HS-5 (cell line): ENCODE measurements at regions not wholly inside any gene's neighbourhood (a gene's known extent, or its start where the extent isn't known, plus 50 kb on each side); places are given as distances from the start of the nearest gene placed in this dataset.
A peak's percentile ranks its signal among the peaks of the same experiment; 100 is the strongest.
"Not testable (repeated sequence)": the region's sequence is repeated elsewhere in the genome, so short reads cannot be mapped to it uniquely, and the experiment has no call there.

Experiments used
- DNase-seq: peaks from one replicate; pipeline ENCODE4 v3.0.0-alpha.2; 2012; ENCODE audit warnings: low read depth

DNA sequence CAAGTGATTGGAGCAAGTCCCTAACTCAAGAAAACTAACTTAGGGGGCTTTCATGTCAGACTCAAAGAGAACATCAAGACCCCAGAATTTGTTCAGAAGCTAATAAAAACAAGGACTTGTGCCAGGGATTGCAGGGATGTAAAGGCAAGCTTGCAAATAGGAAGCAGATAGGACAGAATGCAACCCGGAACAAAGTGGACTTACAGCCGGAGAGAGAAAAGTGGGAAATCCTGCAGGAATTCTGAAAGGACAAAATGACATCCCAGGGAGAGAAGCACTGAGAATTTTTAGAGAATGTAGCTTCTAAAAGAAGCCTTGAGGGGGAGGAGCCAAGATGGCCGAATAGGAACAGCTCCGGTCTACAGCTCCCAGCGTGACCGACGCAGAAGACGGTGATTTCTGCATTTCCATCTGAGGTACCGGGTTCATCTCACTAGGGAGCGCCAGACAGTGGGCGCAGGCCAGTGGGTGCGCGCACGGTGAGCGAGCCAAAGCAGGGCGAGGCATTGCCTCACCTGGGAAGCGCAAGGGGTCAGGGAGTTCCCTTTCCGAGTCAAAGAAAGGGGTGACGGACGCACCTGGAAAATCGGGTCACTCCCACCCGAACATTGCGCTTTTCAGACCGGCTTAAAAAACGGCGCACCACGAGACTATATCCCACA, 195.6 kb upstream of the G2E3 start:
- DNase-seq: not testable (repeated sequence)

DNA sequence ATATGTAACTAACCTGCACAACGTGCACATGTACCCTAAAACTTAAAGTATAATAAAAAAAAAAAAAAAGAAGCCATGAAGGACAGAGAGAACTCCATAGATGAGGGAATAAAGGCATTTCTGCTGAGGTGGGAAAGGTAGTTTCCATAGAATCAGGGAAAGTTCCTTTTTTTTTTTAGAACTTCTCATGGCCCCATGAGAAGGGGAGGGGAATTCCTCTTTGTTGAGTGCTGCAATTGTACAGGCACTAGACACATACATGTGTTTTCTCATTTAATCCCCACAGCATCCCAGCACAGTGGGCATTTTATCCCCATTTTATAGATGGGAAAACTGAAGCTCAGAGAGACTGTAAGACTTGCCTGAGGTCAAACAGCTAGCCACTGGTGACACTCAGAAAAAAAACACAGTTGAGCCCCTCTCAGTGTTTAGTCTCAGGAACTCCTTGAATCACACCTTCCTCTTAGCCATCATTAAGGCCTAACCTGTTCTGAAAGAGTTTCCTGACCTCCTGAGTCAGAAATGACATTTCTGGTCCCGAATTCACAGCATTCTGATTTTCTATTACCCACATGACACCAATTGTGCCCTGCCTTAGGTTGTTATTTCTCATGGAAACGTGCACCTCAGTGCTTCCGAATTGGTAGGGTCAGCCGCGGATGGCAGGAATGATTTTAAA, 189.3 kb upstream of the G2E3 start:
- DNase-seq: no peak

DNA sequence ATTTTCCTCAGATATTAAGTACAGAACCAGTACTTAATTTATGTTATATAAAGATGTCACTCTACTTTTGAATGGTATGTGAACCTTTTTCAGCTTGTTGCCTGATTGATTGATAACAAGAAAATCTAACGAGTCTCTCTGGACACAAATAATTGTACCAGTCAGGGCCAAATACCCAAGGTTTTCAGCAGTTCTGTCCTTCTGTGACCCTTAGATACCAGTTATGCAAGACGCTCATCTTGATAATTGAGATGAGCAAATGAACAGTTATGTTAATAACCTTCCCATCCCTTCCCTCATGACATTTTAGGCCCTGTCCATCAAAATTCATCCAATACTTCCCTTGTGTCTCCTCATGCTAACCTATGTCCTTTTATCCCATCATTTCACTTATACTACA, 185.9 kb upstream of the G2E3 start:
- DNase-seq: no peak

DNA sequence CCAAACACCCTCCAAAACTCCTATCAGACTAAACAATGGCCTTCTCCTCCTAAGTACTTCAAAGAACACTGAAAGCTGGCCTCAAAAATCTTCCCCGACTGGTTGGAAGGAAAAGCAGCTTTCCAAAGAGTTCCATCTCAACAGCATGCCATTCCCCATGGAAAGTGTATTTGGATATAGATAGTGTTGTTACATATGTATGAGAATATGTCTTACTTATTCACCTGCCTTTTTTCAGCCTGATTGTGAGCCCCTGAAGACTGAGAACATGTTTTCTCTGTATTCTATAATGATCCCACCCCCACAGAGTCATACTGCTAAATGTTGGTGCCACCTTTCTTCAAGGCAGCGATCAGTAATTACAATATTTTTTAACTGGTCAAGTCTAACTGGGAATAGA, 185.4 kb upstream of the G2E3 start:
- DNase-seq: no peak

DNA sequence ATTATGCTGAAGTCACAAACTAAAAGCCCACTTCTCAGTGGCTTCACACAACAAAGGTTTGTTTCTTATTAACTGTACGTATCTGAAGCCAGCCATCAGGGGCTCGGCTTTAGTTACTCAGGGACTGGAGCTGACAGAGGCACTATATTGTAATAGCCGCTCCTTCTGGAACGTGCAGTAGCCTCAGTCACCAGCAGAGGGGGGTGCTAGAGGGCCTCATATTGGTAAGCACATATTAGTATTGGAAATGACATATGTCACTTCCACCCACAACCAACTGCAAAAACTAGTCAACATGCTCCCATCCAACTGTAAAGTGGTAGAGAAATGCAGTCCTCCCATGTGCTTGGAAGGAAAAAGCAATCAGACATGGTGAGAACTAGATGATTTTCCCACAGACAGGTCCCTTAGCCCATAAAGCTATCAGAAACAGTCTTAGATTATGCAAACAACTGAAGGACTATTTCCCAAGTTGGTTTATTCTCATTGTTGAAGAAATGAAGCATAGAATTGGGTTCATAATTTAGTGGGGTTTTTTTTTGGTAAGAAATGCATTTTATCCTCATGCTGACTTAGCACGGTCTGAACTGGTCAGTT, 183.6 kb upstream of the G2E3 start:
- DNase-seq: peak; percentile 15

DNA sequence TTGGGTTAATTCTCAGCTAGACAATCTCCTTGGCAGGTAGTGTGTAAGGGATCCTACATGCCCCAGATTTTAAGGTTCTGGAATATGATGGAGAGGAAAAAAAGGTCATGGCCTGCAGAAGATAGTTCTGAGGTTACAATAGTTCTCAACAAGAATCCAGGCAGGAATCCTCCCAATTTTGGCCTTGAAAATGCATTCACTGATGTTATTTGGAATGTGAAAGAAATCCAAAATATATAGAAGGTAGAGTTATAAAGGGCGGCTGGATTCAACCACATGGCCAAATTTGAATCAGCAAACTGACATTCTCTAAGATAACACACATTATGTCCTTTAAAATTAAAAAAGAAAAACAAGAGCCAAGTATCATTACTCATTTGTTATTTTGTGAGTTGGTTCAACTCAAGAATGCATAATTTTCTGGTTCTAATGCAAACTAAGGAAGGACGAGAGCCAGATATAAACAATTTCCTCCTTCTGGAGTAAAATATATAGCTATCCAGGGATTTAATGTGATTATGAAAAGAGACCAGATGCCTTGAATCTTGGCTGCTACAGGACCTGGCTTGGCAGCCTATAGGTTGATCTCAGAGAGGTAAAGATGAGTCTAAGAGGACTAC, 177.0 kb upstream of the G2E3 start:
- no peak for DNase-seq

DNA sequence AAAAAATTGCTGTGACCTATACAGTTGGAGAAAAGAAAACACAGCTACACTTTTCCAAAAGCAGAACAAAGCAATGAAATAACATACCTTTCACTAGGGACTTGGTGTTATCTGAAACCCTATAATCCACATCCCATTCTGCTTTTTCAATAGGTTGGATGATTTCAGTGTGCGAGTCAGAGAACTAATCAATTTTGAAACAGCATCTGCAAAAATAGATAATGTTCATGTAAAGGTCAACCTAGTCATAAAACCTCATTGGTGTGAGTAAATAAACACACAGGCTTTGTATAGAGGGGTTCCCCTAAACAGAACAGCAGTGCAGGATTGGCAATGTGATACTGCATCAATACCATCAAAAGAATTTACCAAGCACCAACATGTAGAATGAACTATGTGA, 173.0 kb upstream of the G2E3 start:
- no peak for DNase-seq

DNA sequence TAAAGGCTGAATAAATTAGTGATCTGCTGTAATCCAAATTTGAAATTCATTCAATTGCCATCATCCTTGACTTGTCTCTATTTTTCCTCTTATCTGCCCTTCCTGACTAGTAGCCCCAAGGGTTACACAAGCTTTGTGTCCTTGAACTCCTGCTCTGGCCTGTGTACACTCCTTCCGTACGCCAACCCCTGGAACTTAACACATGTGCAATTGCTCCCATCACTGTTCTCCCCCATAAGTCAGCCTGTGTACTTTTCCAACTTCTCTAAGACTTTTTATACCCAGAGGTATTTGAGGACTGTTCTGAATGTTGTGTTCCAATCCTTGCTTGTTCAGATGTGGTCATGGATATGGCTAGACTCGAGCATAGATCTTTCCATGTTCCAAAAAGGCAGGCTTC, 171.1 kb upstream of the G2E3 start:
- no peak for DNase-seq

DNA sequence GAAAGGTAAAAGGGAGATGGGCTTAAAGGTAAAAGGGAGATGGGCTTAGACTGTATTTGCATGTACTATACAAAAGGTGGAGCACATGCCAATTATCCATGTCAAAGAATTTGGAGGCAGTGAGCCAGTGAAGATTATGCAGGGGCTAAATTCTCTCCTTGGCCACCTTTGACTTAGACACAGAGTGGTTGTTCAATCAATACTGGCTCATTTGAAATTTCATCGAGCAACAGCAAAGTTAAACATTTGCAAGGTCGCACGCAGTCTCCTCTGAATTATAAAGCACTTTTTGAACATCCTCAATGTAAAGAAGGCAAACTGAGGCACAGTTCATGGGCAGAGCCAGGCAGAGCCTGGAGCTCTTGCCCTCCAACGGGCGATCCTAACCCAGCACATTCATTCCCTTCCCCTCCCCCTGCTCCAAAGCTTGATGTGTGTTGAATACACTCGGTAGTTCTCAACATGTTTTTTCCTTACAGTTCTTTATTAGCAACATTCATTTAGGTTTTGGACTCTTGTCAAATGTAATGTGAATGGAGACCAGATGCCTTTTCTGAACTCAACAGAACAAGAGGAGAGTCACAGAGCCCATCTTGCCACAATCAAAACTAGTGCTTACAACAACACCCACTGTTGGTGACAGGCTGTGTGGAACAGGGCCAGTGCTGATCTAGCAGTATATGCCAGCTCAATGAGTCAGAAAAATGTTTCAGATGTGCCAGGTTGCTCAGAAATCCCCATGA, 169.7 kb upstream of the G2E3 start:
- DNase-seq: peak; percentile 8

DNA sequence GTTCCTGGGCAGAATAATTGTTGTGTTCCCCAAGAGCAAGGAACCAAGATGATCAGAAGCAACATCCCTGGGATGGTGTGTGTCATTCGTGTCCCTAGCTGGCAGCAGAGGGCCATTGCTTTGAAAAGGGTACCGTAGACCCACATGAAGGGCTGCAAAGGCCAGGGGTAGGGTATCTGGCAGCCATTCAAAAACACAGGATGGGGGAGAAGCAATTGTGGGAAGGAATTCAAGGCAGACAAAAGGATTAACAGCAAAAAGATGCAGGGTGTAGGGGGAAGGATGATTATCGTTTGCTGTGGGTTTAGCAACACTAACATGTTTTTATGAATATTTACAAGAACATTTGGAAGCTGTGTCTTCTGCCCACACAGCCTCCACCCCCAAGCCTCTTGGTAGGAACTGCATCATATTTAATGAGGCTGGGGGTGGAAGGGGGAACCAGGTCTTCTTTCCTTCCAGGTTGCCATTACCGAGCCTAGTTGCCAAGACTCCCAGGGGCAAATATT, 169.0 kb upstream of the G2E3 start:
- DNase-seq: no peak

DNA sequence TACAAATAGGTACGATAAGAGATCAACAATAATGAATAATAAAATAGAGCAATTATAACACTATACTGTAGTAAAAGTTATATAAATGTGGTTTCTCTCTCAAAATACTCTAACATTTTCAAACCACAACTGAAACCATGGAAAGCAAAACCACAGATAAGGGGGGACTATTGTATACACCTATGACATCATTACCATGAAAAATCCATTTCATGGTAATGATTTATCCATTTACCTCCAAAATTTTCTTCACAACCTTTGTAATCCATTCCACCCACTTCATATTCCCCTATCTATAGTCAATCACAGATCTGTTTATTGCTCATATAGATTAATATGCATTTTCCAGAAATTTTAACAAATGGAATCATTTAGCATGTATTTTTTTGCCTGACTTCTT, 163.9 kb upstream of the G2E3 start:
- no peak for DNase-seq

DNA sequence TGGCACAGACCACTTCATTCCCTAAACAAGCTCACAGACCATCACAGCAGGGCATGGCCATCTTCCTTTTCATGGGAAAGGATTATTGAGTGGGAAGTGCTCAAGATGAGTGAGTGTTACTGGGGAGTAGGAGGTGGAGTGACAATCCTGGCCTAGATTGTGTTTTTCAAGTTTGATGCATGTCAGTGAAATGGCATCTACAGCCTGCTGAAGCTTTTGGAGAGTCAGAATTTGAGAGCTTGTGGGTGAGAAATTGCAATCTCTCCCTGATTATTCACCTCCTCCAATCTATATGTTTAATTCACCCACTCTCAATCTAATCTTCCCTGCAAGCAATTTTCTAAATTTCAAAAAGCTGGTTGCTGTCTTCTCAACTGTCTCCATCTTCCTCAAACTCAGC, 156.1 kb upstream of the G2E3 start:
- no peak for DNase-seq

DNA sequence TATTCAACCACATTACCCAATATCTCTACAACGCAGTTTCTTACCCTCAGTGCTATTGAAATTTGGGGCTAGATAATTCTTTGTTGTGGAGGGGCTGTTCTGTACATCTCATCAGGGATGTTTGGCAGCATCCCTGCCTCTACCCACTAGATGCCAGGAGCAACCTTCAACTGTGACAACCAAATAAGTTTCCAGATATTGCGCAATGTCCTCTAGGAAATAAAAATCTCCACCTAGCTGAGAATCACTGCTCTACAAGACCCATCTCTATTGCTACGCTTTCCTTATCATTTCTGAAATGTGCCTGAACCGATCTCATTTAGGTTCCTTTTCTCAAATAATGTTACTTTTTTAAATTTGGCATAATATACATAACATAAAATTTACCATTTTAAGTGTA, 155.2 kb upstream of the G2E3 start:
- DNase-seq: no peak

DNA sequence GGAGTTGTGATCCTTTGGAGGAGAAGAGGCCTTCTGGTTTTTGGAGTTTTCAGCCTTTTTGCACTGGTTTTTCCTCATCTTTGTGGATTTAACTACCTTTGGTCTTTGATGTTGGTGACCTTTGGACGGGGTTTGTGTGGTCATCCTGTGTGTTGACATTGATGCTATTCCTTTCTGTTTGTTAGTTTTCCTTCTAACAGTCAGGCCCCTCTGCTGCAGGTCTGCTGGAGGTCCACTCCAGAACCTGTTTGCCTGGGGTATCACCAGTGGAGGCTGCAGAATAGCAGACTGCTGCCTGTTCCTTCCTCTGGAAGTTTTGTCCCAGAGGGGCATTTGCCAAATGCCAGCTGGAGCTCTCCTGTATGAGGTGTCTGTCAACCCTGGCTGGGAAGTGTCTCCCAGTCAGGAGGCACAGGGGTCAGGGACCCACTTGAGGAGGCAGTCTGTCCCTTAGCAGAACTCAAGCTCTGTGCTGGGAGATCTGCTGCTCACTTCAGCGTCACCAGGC, 149.4 kb upstream of the G2E3 start:
- not testable (repeated sequence) for DNase-seq

DNA sequence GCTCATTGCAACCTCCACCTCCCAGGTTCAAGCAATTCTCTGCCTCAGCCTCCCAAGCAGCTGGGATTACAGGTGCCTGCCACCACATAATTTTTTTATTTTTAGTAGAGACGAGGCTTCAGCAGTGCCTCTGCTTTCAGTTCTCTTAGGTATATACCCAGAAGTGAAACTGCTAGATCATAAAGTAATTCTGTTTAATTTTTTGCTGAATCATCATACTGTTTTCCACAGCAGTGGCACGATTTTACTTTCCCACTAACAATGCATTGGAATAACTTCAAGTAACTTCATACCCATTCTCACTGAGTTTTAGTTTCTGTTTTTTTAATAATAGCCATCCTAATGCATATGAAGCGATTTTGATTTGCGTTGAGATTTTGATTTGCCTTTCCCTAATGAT, 148.0 kb upstream of the G2E3 start:
- no peak for DNase-seq

DNA sequence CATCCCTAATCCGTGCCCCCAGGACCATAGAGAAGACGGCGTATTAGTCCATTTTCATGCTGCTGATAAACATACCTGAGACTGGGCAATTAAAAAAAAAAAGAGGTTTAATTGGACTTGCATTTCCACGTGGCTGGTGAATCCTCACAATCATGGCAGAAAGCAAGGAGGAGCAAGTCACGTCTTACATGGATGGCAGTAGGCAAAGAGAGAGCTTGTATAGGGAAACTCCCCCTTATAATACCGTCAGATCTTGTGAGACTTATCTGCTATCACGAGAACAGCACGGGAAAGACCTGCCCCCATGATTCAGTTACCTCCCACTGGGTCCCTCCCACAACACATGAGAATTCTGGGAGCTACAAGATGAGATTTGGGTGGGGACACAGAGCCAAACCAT, 145.8 kb upstream of the G2E3 start:
- DNase-seq: not testable (repeated sequence)

DNA sequence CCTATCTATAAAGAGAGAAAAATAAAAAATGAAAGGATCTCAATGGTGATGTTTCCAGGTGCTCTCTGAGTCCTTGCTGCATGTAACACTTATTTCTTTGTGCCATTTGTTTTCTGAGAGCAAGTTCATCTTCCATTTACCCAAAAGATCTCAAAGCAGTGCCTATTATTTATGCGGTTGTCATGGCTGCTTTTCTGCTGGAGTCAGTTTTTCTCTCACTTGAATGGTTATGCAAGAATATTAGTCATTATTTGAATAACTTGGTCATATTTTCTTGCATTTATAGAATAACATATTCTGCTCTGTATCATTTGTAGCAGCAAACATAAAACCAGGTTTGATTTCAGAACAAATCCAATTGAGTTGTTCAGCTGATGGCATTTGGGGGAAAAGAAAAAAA, 141.8 kb upstream of the G2E3 start:
- DNase-seq: peak; percentile 8

DNA sequence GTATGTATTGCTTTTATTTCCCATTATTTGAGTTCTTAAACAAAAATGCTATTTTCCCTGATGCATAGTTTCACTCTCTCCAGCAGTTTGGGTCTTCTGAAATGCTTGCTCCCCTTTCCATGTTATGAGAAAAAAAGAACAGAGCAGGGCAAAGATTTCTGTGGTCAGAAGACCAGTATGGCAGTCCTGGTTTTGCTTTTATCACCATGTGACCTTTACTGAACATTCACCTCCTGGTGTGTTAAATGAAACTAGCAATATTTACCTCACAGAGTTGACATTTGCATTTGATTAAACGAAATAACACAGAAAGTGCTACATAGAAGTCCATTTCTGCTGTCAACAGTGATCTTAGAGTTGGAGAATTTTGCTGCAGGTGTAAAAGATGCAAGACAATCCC, 141.0 kb upstream of the G2E3 start:
- no peak for DNase-seq

DNA sequence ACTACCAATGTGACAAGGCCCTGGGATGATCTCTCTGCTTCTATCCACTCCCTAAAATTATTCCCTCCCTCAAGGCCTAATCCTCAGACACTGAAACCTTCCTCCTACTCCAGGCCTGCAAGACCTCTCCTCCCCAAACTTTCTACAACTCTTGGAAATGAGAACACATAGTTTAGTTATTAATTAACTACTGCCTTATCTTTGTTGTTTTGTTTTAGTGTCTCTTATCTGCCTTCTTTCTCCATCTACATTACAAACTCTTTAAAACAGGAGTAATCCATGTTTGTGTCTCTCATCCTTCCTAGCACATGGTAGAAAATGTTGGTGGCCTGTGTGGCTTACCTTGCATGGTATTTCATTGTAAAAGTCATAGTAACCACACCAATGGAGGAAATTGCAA, 139.9 kb upstream of the G2E3 start:
- DNase-seq: no peak

DNA sequence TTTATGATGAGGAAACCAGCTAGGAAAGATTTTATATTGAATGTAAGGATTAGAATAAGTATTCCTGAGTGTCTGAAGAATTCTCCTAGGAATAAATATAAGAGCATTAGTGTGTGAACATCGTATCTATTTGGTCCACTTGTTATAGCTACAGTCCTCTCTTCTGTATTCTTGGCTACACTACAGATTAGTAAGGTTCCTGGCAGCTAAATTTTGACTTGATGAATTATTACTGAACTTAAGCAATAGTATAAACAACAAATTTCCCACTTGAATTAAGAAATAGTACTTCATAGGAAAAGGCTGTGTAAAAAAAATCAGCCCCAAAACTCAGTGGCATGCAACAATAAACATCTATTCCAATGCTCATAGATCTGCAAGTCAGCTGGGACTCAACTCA, 138.4 kb upstream of the G2E3 start:
- no peak for DNase-seq

DNA sequence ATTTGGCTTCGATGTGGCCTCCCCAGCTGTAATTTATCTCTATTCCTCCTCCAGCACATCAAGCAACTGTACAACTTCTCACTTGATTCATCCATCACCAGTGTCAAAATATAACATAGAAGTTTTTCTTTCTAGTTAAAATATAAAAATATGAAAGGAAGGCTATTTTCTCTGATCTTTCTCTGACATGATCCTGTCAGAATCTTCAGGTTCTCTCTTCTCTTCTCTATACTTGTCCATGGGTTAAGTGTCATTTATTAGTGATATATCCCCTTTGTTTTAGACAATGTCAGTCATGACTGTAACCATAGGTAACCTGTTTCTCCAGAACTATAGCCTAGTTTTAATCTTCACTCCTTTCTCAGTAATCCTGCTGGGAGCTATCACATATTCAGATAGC, 132.5 kb upstream of the G2E3 start:
- no peak for DNase-seq

DNA sequence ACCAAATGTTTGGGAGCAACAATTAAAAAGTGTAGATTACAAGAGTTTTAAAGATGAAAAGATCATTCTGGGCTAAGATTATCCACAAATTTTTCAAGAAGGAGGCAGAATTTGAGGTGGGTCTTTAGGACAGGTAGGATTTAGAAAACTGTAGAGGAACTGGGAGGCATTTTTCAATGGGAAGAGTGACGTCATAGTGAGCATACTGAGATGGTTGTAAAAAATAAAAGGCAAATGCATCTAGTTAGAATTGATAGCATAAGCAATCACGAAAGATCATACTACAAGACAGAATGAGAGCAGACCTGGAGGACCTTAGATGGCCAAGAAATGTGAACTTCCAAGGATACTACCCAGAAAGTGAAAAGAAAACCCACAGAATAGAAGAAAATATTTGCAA, 131.6 kb upstream of the G2E3 start:
- no peak for DNase-seq
